ENCODE measurements at regions not wholly inside any gene's neighbourhood (a gene's known extent, or its start where the extent isn't known, plus 50 kb on each side); places are given as distances from the start of the nearest gene placed in this dataset.
"Not testable (repeated sequence)": the region's sequence is repeated elsewhere in the genome, so short reads cannot be mapped to it uniquely, and the experiment has no call there.

- DNase-seq: not testable (repeated sequence)
These were observed 291.2 kb downstream of the FAT4 start for GRCh38 chr4:125605926-125606325.

GRCh38 chr4:125620066-125620860 is 305.5 kb downstream of the FAT4 start:
- peak; percentile 58 for DNase-seq

GRCh38 chr4:125624951-125625350 is 310.2 kb downstream of the FAT4 start:
- no peak for DNase-seq

DNA sequence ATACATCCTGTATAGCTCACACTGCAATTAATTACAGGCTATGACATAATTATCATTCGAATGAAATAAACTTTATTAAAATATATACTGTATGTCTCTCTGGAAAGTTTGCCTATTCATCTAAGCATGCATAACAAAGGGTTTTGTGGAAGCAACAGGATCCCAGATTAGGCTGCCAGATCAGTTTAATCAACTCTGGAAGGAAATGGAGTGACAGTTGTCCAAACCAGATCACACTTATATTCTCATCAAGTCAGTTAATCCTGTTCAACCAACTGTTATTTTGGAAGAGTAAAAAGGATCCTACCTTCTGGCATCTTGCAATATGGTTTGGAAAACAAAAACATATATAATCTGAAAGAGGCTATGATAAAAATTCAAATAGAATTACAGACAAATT is 312.2 kb downstream of the FAT4 start:
- DNase-seq: no peak

GRCh38 chr4:125639182-125639621 is 324.4 kb downstream of the FAT4 start:
- no peak for DNase-seq

DNA sequence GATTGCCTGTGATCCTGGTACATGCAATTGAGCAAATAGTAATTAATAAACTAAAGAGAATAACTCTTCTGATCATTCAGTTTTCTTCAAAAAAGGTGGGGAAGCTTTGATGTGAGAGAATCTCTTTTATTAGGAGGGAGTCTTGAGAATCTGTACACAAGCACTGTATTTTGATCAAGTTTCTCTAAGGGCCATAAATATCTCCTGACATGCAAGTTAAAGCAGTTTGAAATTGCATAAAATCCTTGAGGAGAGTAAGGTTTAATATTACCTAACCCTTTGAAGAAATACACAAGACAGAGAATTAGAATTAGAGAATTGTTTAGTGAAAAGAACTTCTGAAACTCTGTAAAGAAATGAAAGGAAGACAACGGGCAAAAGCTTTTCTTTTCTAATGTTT is 326.9 kb downstream of the FAT4 start:
- DNase-seq: no peak

DNA sequence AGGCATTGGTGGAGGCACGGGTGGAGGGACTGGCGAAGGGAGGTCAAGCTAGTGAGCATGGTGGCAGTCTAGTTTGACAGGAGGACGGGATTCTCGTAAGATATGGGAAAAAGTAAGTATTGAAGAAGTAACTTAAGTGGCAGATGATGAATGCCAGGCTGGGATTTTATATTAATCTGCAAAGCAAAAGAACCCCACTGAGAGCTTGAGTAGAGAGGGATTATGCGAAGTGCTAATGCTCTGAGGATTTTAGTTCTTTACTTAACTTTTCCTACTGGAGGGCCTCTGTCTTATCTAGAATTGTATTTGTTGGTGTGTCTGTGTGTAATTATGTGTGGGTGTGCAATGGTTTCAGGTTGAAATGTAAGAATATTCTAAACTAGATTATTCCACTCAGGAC is 327.9 kb downstream of the FAT4 start:
- no peak for DNase-seq

DNA sequence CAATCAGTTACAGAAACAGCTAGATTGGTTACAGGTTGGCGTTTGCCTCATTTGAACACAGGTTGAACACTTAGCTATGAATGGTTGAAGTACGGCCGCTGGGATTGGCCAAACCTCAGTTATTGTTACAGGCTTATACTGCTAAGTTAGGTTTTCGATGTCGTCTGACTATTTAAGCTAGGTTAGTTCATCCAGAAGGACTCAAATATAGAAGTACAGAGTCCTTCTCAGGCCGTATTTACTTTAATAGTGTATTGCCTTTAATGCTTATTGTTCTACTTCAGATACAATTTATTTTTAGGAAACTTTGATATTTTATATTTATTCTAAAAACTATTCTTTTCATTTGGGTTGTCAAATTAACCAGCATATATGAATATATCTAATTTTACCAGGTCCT is 334.7 kb downstream of the FAT4 start:
- DNase-seq: no peak

- no peak for DNase-seq
These were observed 335.8 kb downstream of the FAT4 start for GRCh38 chr4:125650557-125650956.

- DNase-seq: not testable (repeated sequence)
These were observed 337.1 kb downstream of the FAT4 start for GRCh38 chr4:125651707-125652357.

DNA sequence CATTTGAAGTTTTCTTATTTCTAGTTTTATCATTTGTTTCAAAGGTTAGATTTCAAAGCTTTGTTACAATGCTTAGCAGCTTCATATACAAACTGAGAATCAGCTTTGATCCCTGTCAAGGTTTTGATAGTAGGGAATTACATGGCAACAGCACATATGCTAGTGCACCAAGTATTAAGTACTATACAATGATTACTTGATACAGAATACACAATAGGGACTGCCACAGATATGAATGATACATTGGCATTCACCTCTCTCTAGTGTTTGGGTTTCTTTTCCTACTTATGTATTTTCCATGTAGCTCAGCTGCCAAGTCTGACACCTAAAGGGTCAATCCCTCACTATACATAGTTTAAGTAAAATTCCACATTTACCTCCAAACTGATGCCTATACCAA is 344.0 kb downstream of the FAT4 start:
- no peak for DNase-seq

- no peak for DNase-seq
These were observed 349.4 kb downstream of the FAT4 start for GRCh38 chr4:125663896-125664767.

DNA sequence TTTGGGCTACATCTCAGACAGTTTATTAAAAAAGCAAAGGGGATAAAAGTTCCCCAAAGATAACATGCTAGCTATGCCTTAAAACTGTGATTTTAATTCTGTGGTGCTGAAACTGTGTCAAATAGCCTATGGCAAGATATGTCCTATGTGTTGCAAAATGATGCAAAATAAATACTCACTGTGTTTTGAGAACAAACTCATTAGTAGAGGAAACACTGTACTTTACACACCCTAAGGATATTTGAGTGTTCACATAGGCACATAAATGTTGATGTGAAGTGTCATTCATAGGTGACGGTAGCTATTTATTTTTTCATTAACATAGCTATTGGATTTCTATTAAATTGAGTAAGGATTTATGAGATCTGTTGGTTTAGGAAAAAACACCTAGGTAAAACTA is 351.9 kb downstream of the FAT4 start:
- no peak for DNase-seq

DNA sequence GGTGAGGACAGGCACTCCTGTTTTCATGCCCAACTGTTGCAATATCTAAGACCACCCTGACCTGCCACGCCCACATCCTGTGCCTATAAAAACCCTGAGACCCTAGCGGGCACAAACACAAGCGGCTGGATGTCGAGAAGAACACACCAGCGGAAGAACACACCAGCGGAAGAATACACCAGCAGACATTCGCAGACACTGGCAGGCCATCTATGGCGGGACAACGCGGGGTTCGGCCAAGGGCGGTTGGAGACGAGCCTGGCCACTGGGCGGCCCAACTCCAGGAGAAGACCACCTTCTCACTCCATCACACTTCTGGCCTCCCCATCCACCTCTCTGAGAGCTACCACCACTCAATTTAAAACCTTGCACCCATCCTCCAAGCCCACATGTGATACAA is 361.4 kb downstream of the FAT4 start:
- DNase-seq: no peak

- DNase-seq: no peak
These were observed 361.8 kb downstream of the FAT4 start for GRCh38 chr4:125676583-125676982.

GRCh38 chr4:125677665-125678307 is 363.0 kb downstream of the FAT4 start:
- no peak for DNase-seq

DNA sequence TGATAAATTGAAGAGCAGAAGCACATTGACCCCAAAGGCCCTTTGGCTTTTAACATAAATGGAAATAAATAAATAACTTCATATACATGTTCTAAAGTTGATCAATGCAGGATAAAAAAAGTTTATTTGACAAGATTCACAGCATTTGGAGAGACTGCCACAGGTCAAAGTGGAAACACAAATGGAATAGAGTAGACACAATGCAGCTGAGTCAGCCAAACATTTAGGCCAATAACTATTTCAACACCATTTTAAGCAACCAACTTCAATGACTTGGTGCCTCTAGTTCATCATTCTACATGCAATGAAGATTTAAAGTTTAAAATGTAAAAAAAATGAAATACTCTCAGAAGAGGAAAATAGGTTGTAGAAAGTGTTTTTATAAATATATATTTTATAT is 365.2 kb downstream of the FAT4 start:
- DNase-seq: no peak

DNA sequence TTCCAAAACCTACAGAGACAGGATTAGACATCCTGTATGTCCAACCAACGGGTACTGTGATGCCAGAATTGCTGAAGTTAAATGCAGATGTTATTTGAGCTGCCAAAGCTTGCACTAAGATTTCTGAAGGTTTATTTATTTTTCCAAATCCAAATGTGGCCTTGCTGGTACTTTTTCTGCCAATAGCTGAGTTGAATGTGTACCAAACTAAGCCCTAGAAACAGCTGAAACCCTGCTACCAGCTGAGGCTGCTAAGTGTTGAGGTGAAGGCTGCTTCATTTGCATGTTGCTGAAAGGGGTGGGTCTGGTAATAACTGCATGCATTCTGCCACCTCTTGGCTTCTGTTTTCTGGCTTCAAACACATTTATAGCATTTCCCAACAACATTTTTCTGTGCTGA is 366.5 kb downstream of the FAT4 start:
- DNase-seq: no peak

DNA sequence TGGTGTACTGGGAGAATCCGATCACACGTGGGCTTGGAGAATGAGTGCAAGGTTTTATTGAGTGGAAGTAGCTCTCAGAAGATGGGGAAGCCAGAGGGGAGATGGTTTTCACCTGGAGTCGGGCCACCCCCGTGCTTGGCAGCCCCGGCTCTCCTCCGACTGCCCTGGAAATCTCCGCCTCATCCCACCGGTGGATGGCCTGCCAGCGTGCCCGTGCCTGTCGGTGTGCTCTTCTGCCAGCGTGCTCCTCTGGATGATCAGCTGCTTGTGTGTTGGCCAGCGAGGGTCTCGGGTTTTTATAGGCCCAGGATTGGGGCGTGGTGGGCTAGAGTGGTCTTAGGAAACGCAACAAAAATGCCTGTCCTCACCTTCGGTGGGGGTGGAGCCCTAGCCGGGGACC is 368.0 kb downstream of the FAT4 start:
- no peak for DNase-seq

DNA sequence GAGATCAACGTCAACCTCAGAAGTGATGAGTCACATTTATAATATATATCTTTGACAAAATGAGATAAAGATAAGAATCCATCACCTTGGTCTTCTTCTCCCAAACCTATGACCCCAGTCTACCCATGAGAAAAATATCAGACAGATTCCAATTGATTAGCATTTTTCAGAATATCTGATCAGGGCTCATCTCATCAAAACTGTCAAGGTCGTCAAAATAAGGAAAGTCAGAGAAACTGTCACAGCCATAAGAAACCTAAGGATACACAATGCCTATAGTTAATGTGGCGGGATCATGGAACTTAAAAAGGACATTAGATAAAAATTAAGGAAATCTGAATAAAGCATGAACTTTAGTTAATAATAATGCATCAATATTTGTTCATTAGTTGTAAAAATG is 374.1 kb downstream of the FAT4 start:
- no peak for DNase-seq

GRCh38 chr4:125689805-125690204 is 375.1 kb downstream of the FAT4 start:
- DNase-seq: no peak

DNA sequence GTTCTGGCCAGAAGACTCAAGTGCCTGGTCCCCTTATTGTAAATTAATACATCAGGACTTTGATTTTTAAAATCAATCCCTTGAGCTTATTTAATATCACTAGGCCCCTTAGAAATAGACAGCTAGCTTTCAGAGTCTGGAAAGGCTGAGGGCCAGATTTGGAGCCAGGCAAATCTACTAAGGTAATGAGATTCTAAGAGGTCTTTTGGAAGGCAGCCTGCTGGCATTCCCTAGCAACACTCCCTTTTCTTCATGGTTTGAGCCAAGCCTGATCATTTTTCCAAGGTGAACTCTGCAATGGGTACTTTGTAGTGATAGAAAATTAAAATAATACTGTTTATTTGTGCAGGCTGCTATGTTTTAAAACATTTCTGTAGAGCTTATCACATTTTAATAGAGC is 378.5 kb downstream of the FAT4 start:
- no peak for DNase-seq

DNA sequence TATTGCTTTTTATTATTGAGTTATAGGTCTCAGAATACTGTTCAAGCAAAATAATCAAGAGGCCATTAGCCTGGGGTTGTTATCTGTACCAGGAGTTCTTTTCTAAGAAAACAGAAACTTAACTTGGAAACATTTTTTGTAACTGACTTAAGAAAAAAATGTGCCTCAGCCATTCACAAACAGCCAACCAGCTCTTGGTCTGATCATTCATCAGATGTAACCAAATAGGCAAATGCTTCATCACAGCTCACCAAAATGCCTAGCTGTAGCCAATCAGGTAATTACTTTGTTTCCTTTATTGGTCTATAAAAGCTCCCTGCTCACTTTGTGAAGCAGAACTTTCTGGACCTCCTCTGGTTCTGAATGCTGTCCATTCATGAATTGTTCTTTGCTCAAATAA is 387.7 kb downstream of the FAT4 start:
- peak; percentile 15 for DNase-seq

Data from fibroblast of skin of back (primary cell).